ENCODE measurements at regions not wholly inside any gene's neighbourhood (a gene's known extent, or its start where the extent isn't known, plus 50 kb on each side); places are given as distances from the start of the nearest gene placed in this dataset.

- no peak for DNase-seq
Measured at GRCh38 chr2:128868686-128869551, 550.3 kb upstream of the HS6ST1 start.

GRCh38 chr2:128874608-128875007, 555.9 kb upstream of the HS6ST1 start:
- DNase-seq = no peak

- DNase-seq = no peak
Measured at GRCh38 chr2:128876986-128877983, 558.6 kb upstream of the HS6ST1 start.

GRCh38 chr2:128879161-128879560, 560.5 kb upstream of the HS6ST1 start:
- no peak for DNase-seq

GRCh38 chr2:128894896-128895295, 576.2 kb upstream of the HS6ST1 start:
- DNase-seq = no peak

GRCh38 chr2:128901572-128902391, 583.1 kb upstream of the HS6ST1 start:
- DNase-seq = no peak

- no peak for DNase-seq
Measured at GRCh38 chr2:128903637-128904036, 585.0 kb upstream of the HS6ST1 start.

- no peak for DNase-seq
Measured at GRCh38 chr2:128911276-128911675, 592.6 kb upstream of the HS6ST1 start.

- no peak for DNase-seq
Measured at GRCh38 chr2:128914320-128914719, 595.7 kb upstream of the HS6ST1 start.

GRCh38 chr2:128921751-128922150, 603.1 kb upstream of the HS6ST1 start:
- DNase-seq = no peak

- DNase-seq = no peak
Measured at GRCh38 chr2:128922154-128922553, 603.5 kb upstream of the HS6ST1 start.

- DNase-seq = no peak
Measured at GRCh38 chr2:128925631-128926030, 607.0 kb upstream of the HS6ST1 start.

- no peak for DNase-seq
Measured at GRCh38 chr2:128930101-128930500, 611.4 kb upstream of the HS6ST1 start.

GRCh38 chr2:128940378-128940777, 621.7 kb upstream of the HS6ST1 start:
- DNase-seq = no peak

GRCh38 chr2:128941751-128942150, 623.1 kb upstream of the HS6ST1 start:
- DNase-seq = no peak

GRCh38 chr2:128949360-128949759, 630.7 kb upstream of the HS6ST1 start:
- no peak for DNase-seq

GRCh38 chr2:128950758-128951157, 632.1 kb upstream of the HS6ST1 start:
- no peak for DNase-seq

GRCh38 chr2:128958241-128958640, 639.6 kb upstream of the HS6ST1 start:
- DNase-seq = no peak

GRCh38 chr2:128967646-128968045, 649.0 kb upstream of the HS6ST1 start:
- DNase-seq = no peak

- DNase-seq = no peak
Measured at GRCh38 chr2:128969374-128969773, 650.7 kb upstream of the HS6ST1 start.

- no peak for DNase-seq
Measured at GRCh38 chr2:128970332-128971116, 651.9 kb upstream of the HS6ST1 start.

- no peak for DNase-seq
Measured at GRCh38 chr2:128973566-128973965, 654.9 kb upstream of the HS6ST1 start.

Measured in CD4-positive, alpha-beta T cell treated with Interleukin-15 for 1 hour (primary cell).